Osteoblast (primary cell): ENCODE measurements at regions not wholly inside any gene's neighbourhood (a gene's known extent, or its start where the extent isn't known, plus 50 kb on each side); places are given as distances from the start of the nearest gene placed in this dataset.

ENCODE experiments used
- DNase-seq: peaks from one replicate; pipeline ENCODE4 v3.0.0; 2011; ENCODE audit warnings: low spot score, mixed read lengths; ENCODE audit not compliant: insufficient read length; ENCODE audit errors: missing footprints
- H2AFZ ChIP-seq: 2 replicates; pipeline ENCODE4 v1.6.0; 2011; ENCODE audit warnings: mild to moderate bottlenecking, low read length
- H3K27ac ChIP-seq: 2 replicates; pipeline ENCODE4 v1.5.1; 2011; ENCODE audit warnings: mild to moderate bottlenecking, low read depth, low read length, moderate library complexity
- H3K27me3 ChIP-seq: 2 replicates; pipeline ENCODE4 v1.6.0; 2012; ENCODE audit warnings: mild to moderate bottlenecking, control low read depth, inconsistent platforms, low read length, moderate library complexity; ENCODE audit not compliant: insufficient read depth
- H3K36me3 ChIP-seq: 2 replicates; pipeline ENCODE4 v1.5.1; 2011; ENCODE audit warnings: mild to moderate bottlenecking, low read length, control low read depth, moderate library complexity; ENCODE audit not compliant: insufficient read depth
- H3K4me1 ChIP-seq: 2 replicates; pipeline ENCODE4 v1.5.1; 2011; ENCODE audit warnings: mild to moderate bottlenecking, low read length, control low read depth, moderate library complexity; ENCODE audit not compliant: insufficient read depth
- H3K4me2 ChIP-seq: 2 replicates; pipeline ENCODE4 v1.6.0; 2011; ENCODE audit warnings: mild to moderate bottlenecking, low read length; ENCODE audit not compliant: insufficient read depth
- H3K4me3 ChIP-seq: fragments of 200-600 bp; sonication (generic); 3 replicates; pipeline ENCODE4 v1.5.1; 2012; ENCODE audit warnings: mild to moderate bottlenecking, low read length, inconsistent platforms; ENCODE audit not compliant: insufficient read depth
- H3K79me2 ChIP-seq: 2 replicates; pipeline ENCODE4 v1.6.0; 2012; ENCODE audit warnings: mild to moderate bottlenecking, low read length, control low read depth, inconsistent platforms; ENCODE audit not compliant: insufficient read depth
- H3K9me3 ChIP-seq: 2 replicates; pipeline ENCODE4 v1.5.1; 2011; ENCODE audit warnings: low read depth, low read length, control low read depth
- H4K20me1 ChIP-seq: 2 replicates; pipeline ENCODE4 v1.6.0; 2012; ENCODE audit warnings: mild to moderate bottlenecking, low read length, control low read depth; ENCODE audit not compliant: insufficient read depth
- TF ChIP-seq, protein P1 (sequence below): IDR thresholded peaks from 2 replicates; pipeline ENCODE4 v1.5.1; 2011; ENCODE audit warnings: mild to moderate bottlenecking, low read depth, low read length, moderate library complexity; ENCODE audit errors: extremely low read depth

DNA sequence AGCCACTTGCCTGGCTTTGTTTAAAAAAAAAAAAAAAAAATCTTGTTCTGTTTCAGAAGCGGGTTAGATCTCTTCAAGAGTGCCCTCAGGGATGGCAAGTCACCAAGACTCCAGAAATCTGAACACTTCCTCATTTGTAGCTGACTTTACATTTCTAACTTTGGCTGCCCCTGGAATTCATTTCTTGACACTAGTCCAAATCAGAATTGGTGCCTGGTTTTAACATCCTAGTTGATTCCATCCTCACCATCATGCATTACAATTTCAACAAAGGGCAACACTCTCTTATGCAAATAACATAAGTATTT lies 295.5 kb downstream of the RMST start:
- no peak for DNase-seq
- TF ChIP-seq, protein P1, sequence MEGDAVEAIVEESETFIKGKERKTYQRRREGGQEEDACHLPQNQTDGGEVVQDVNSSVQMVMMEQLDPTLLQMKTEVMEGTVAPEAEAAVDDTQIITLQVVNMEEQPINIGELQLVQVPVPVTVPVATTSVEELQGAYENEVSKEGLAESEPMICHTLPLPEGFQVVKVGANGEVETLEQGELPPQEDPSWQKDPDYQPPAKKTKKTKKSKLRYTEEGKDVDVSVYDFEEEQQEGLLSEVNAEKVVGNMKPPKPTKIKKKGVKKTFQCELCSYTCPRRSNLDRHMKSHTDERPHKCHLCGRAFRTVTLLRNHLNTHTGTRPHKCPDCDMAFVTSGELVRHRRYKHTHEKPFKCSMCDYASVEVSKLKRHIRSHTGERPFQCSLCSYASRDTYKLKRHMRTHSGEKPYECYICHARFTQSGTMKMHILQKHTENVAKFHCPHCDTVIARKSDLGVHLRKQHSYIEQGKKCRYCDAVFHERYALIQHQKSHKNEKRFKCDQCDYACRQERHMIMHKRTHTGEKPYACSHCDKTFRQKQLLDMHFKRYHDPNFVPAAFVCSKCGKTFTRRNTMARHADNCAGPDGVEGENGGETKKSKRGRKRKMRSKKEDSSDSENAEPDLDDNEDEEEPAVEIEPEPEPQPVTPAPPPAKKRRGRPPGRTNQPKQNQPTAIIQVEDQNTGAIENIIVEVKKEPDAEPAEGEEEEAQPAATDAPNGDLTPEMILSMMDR, result no peak
- no peak overlapping the region for H3K4me2 ChIP-seq
- H2AFZ ChIP-seq, result no peak overlapping the region
- no peaks in the 10 kb centered on the region for H3K79me2 ChIP-seq
- no peaks in the 10 kb centered on the region for H3K4me1 ChIP-seq
- H3K36me3 ChIP-seq, result no peaks in the 10 kb centered on the region
- no peak overlapping the region for H3K4me3 ChIP-seq
- H3K27ac ChIP-seq, result no peak overlapping the region
- H4K20me1 ChIP-seq, result no peaks in the 10 kb centered on the region
- H3K27me3 ChIP-seq, result no peaks in the 10 kb centered on the region
- H3K9me3 ChIP-seq, result no peaks in the 10 kb centered on the region

DNA sequence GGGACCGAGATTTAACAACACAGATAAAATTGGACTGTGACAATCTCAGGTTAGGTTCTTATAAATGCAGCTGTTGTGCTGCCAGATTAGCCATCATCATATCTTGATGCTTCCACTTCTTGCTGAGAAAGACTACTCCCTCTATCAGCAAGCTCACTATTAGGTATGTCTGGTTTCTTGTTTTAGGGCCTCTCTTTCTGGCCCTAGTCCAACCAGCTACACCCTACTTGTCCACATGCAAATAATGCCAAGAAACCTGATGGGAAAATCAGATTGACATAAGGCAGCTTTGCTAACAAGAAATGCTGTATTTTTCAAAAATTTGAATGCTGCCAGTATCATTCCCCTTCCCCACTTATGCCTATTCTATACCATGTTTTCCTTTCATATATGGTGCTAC lies 296.0 kb downstream of the RMST start:
- no peaks in the 10 kb centered on the region for H3K36me3 ChIP-seq
- H3K27me3 ChIP-seq, result no peaks in the 10 kb centered on the region

DNA sequence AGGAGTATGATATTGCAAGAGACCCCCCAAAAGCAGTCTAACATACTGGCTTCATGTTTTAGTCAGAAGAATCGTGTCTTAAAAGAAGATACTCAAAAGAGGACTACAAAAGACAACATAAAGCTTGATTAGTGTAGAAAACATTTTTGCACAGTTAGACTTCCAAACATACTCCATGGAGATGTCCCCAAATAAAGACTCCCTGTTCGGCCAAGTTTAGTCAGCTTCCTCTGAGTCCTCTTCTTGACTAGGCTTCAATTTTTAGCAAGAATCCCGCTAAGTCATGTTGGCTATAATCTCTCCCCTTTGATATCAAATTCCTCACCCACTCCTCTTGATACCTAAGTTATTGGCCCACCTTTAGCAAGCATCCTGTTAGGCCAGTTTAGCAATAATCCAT lies 298.0 kb downstream of the RMST start:
- no peaks in the 10 kb centered on the region for H3K9me3 ChIP-seq
- no peaks in the 10 kb centered on the region for H3K36me3 ChIP-seq
- no peak overlapping the region for H3K4me2 ChIP-seq
- no peak for DNase-seq
- no peaks in the 10 kb centered on the region for H4K20me1 ChIP-seq
- H3K4me3 ChIP-seq, result no peak overlapping the region
- H3K27ac ChIP-seq, result no peak overlapping the region
- no peaks in the 10 kb centered on the region for H3K4me1 ChIP-seq
- no peak overlapping the region for H2AFZ ChIP-seq
- TF ChIP-seq, protein P1, result no peak
- no peaks in the 10 kb centered on the region for H3K27me3 ChIP-seq
- H3K79me2 ChIP-seq, result no peaks in the 10 kb centered on the region

More for the DNA sequence above, 296.0 kb downstream of the RMST start:
- Histone ChIP-seq H3K9me3 (no peaks in the 10 kb centered on the region), H3K4me1 (no peaks in the 10 kb centered on the region), H3K4me3 (no peak overlapping the region), H3K27ac (no peak overlapping the region), H3K79me2 (no peaks in the 10 kb centered on the region), H2AFZ (no peak overlapping the region), H4K20me1 (no peaks in the 10 kb centered on the region), H3K4me2 (no peak overlapping the region)
- TF ChIP-seq, protein P1, result no peak
- DNase-seq, result no peak

DNA sequence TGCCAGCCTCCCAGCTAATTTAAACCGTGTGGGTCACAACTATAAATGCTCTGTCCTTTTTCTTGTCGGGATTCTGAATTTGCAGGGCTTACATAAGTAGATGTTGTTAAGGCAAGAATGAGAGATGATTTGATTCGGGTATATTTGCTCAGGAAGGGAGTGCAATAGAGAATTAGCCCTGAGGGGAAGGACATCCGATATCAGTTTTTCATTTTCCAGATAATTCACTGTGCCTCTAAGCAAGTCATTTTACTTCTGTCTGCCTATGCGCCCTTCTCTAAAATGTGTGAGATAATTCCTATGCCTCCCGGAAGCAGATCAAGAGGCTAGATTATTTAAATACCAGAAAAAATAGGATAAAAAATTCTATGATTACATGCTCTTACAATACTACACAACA lies 300.5 kb downstream of the RMST start:
- Histone ChIP-seq H3K27ac (no peak overlapping the region), H3K4me1 (no peaks in the 10 kb centered on the region), H2AFZ (no peak overlapping the region), H4K20me1 (no peaks in the 10 kb centered on the region), H3K9me3 (no peaks in the 10 kb centered on the region), H3K36me3 (no peaks in the 10 kb centered on the region), H3K4me3 (no peak overlapping the region), H3K79me2 (no peaks in the 10 kb centered on the region), H3K27me3 (no peaks in the 10 kb centered on the region), H3K4me2 (no peak overlapping the region)
- DNase-seq, result no peak
- TF ChIP-seq, protein P1, result no peak
